ENCODE measurements at regions not wholly inside any gene's neighbourhood (a gene's known extent, or its start where the extent isn't known, plus 50 kb on each side); places are given as distances from the start of the nearest gene placed in this dataset.

- H3K27me3 ChIP-seq (ENCODE audit: control insufficient read depth in 1 of 2, insufficient read depth in 2 of 2, low read length in 2 of 2): peaks cover 0 to 4% of the 10 kb centered on the region in 2 experiments
- intact Hi-C loops (cut with DNase I, micrococcal nuclease): no loop called here
- Mint-ChIP-seq H3K36me3 (ENCODE audit: low read depth) (no peaks in the 10 kb centered on the region), H3K4me3 (no peak overlapping the region), H3K9me3 (no peaks in the 10 kb centered on the region), H3K27ac (no peak overlapping the region), H3K4me1 (ENCODE audit: low read depth) (no peaks in the 10 kb centered on the region), H3K27me3 (peaks cover 13% of the 10 kb centered on the region)
- no peaks in the 10 kb centered on the region for H3K36me3 ChIP-seq (ENCODE audit: insufficient read depth, low read length)
- no peak overlapping the region for H3K27ac ChIP-seq (ENCODE audit: low read depth in 1 of 2, low read length in 2 of 2)
- no peak for TF ChIP-seq CTCF (IDR thresholded peaks at IDR 0.05)
- ChIA-PET CTCF (no interaction called here), POLR2A (no interaction called here)
- H3K4me3 ChIP-seq (ENCODE audit: low read length): no peak overlapping the region
- ATAC-seq (ENCODE audit: poor library complexity) (no peak), DNase-seq (no peak)
- no peaks in the 10 kb centered on the region for H3K4me1 ChIP-seq (ENCODE audit: insufficient read depth, low read length)
- H3K9me3 ChIP-seq (ENCODE audit: control insufficient read depth in 1 of 2, insufficient read depth in 1 of 2, low read length in 2 of 2): no peaks in the 10 kb centered on the region
These were observed 242.6 kb upstream of the ZNF32 start for GRCh38 chr10:43891241-43891640.

GRCh38 chr10:43890124-43890523 is 241.4 kb upstream of the ZNF32 start:
- Histone ChIP-seq H3K4me1 (ENCODE audit: insufficient read depth, low read length) (no peaks in the 10 kb centered on the region), H3K27me3 (ENCODE audit: control insufficient read depth in 1 of 2, insufficient read depth in 2 of 2, low read length in 2 of 2) (peaks cover 0 to 4% of the 10 kb centered on the region in 2 experiments), H3K36me3 (ENCODE audit: insufficient read depth, low read length) (no peaks in the 10 kb centered on the region), H3K27ac (ENCODE audit: low read depth in 1 of 2, low read length in 2 of 2) (no peak overlapping the region), H3K9me3 (ENCODE audit: control insufficient read depth in 1 of 2, insufficient read depth in 1 of 2, low read length in 2 of 2) (no peaks in the 10 kb centered on the region), H3K4me3 (ENCODE audit: low read length) (no peak overlapping the region)
- ChIA-PET CTCF (no interaction called here), POLR2A (no interaction called here)
- Mint-ChIP-seq H3K4me3 (no peak overlapping the region), H3K9me3 (no peaks in the 10 kb centered on the region), H3K36me3 (ENCODE audit: low read depth) (no peaks in the 10 kb centered on the region), H3K27ac (no peak overlapping the region), H3K27me3 (peaks cover 13% of the 10 kb centered on the region), H3K4me1 (ENCODE audit: low read depth) (no peaks in the 10 kb centered on the region)
- no peak for DNase-seq
- ATAC-seq (ENCODE audit: poor library complexity): no peak
- intact Hi-C loops (cut with DNase I, micrococcal nuclease): no loop called here
- TF ChIP-seq CTCF (IDR thresholded peaks at IDR 0.05): no peak

GRCh38 chr10:43888586-43888985 is 239.9 kb upstream of the ZNF32 start:
- no peaks in the 10 kb centered on the region for H3K9me3 ChIP-seq (ENCODE audit: control insufficient read depth in 1 of 2, insufficient read depth in 1 of 2, low read length in 2 of 2)
- no peak overlapping the region for H3K27ac ChIP-seq (ENCODE audit: low read depth in 1 of 2, low read length in 2 of 2)
- peaks cover 0 to 4% of the 10 kb centered on the region in 2 experiments for H3K27me3 ChIP-seq (ENCODE audit: control insufficient read depth in 1 of 2, insufficient read depth in 2 of 2, low read length in 2 of 2)
- H3K9me3 Mint-ChIP-seq: no peaks in the 10 kb centered on the region
- H3K27me3 Mint-ChIP-seq: peaks cover 13% of the 10 kb centered on the region
- H3K4me3 ChIP-seq (ENCODE audit: low read length): no peak overlapping the region
- intact Hi-C loops (cut with DNase I, micrococcal nuclease): no loop called here
- no peaks in the 10 kb centered on the region for H3K36me3 Mint-ChIP-seq (ENCODE audit: low read depth)
- no peak overlapping the region for H3K4me3 Mint-ChIP-seq
- no peaks in the 10 kb centered on the region for H3K4me1 Mint-ChIP-seq (ENCODE audit: low read depth)
- H3K4me1 ChIP-seq (ENCODE audit: insufficient read depth, low read length): no peaks in the 10 kb centered on the region
- POLR2A ChIA-PET: no interaction called here
- ATAC-seq (ENCODE audit: poor library complexity) (no peak), DNase-seq (no peak)
- TF ChIP-seq CTCF (IDR thresholded peaks at IDR 0.05): no peak
- H3K27ac Mint-ChIP-seq: no peak overlapping the region
- CTCF ChIA-PET: no interaction called here
- H3K36me3 ChIP-seq (ENCODE audit: insufficient read depth, low read length): no peaks in the 10 kb centered on the region

All from CD4-positive, alpha-beta T cell (primary cell).